Esophagus squamous epithelium (tissue), 5 donors: ENCODE measurements at regions not wholly inside any gene's neighbourhood (a gene's known extent, or its start where the extent isn't known, plus 50 kb on each side); places are given as distances from the start of the nearest gene placed in this dataset.
A peak's percentile ranks its signal among the peaks of the same experiment; 100 is the strongest.

Experiments
- DNase-seq: peaks from one replicate; lab custom pipeline; 2025; lab: John Stamatoyannopoulos, UW
- H3K27ac ChIP-seq, 4 donors: fragments of 200-600 bp; sonication (generic); one replicate each; pipeline ENCODE4 v1.5.1; 2016 to 2019; ENCODE audit warnings: mild to moderate bottlenecking in 1 of 4
- H3K27me3 ChIP-seq, 4 donors: fragments of 200-600 bp; sonication (generic); 1 replicate in 3 of 4; 2 replicates in 1 of 4; pipeline versions ENCODE4 v1.5.1 to v1.6.0; 2017 to 2021; ENCODE audit warnings: antibody characterized with exemption in 1 of 4
- H3K36me3 ChIP-seq, 3 donors: fragments of 200-600 bp; sonication (generic); one replicate each; pipeline ENCODE4 v1.5.1; 2016 to 2019
- H3K4me1 ChIP-seq, 3 donors: fragments of 200-600 bp; sonication (generic); one replicate each; pipeline ENCODE4 v1.5.1; 2017 to 2019
- H3K4me3 ChIP-seq, 4 donors: fragments of 200-600 bp; sonication (generic); 1 replicate in 3 of 4; 2 replicates in 1 of 4; pipeline ENCODE4 v1.5.1; 2016 to 2019; ENCODE audit warnings: mild to moderate bottlenecking in 2 of 4, moderate library complexity in 1 of 4
- H3K9me3 ChIP-seq, 3 donors: fragments of 200-600 bp; sonication (generic); one replicate each; pipeline ENCODE4 v1.5.1; 2016 to 2019
- CTCF ChIP-seq, 6 experiments: fragments of 450-650 bp in 4 of 6; fragments of 200-600 bp in 2 of 6; sonication (generic) in 2 of 6; IDR thresholded peaks; one replicate each; pipeline ENCODE4 v1.5.1; 2016 to 2019; ENCODE audit warnings: antibody characterized with exemption in 6 of 6, mild to moderate bottlenecking in 4 of 6, moderate library complexity in 4 of 6
- POLR2A ChIP-seq, 4 donors: fragments of 450-650 bp; IDR thresholded peaks; one replicate each; pipeline ENCODE4 v1.6.1; 2017; ENCODE audit warnings: antibody characterized with exemption in 4 of 4, mild to moderate bottlenecking in 4 of 4, moderate library complexity in 3 of 4
- WGBS, 2 donors: methylation state at CpG; one replicate each; pipeline ENCODE4 v1.1.5; 2018; 5-methylcytosine and 5-hydroxymethylcytosine counted together
- intact Hi-C: fragments of 100-400 bp; cut with DNase I; formaldehyde crosslinking; loops from one replicate; pipeline ENCODE4 v1.15.0; 2022
- donor health status: DM: yes; HTN: yes; CAD: no.

- no peaks in the 10 kb centered on the region for H3K36me3 ChIP-seq
- H3K4me3 ChIP-seq, result no peak overlapping the region
- H3K27ac ChIP-seq, result peak overlapping the region in 1 of 4 donors; percentile 11
- TF ChIP-seq CTCF (IDR thresholded peaks at IDR 0.05) (no peak), POLR2A (IDR thresholded peaks at IDR 0.05) (no peak)
- peaks cover 0 to 17% (median 3%) of the 10 kb centered on the region in 3 donors for H3K4me1 ChIP-seq
- H3K27me3 ChIP-seq, result no peaks in the 10 kb centered on the region
- intact Hi-C loops, result no loop called here
- WGBS, 2 donors, result 82% methylated on average over 4 of the region's 4 CpGs
- no peak for DNase-seq
- H3K9me3 ChIP-seq, result no peaks in the 10 kb centered on the region
Measured at GRCh38 chr3:59160133-59160746, 110.4 kb upstream of the CFAP20DC start.

- H3K4me1 ChIP-seq, result no peaks in the 10 kb centered on the region
- no peak for DNase-seq
- H3K27ac ChIP-seq, result no peak overlapping the region
- no peaks in the 10 kb centered on the region for H3K27me3 ChIP-seq
- intact Hi-C loops, result no loop called here
- H3K36me3 ChIP-seq, result no peaks in the 10 kb centered on the region
- WGBS, 2 donors, result 56 to 59% methylated on average over 1 of the region's 1 CpG
- TF ChIP-seq POLR2A (IDR thresholded peaks at IDR 0.05), result no peak
- no peak for TF ChIP-seq CTCF (IDR thresholded peaks at IDR 0.05)
- peaks cover 0 to 7% (median 0%) of the 10 kb centered on the region in 3 donors for H3K9me3 ChIP-seq
- H3K4me3 ChIP-seq, result no peak overlapping the region
Measured at GRCh38 chr3:59153648-59154047, 103.8 kb upstream of the CFAP20DC start.

GRCh38 chr3:59152943-59153342 is 103.1 kb upstream of the CFAP20DC start:
- H3K4me3 ChIP-seq, result no peak overlapping the region
- TF ChIP-seq POLR2A (IDR thresholded peaks at IDR 0.05), result no peak
- no peak for TF ChIP-seq CTCF (IDR thresholded peaks at IDR 0.05)
- WGBS, 2 donors, result 71 to 79% methylated on average over 2 of the region's 2 CpGs
- intact Hi-C loops, result no loop called here
- no peaks in the 10 kb centered on the region for H3K36me3 ChIP-seq
- DNase-seq, result no peak
- H3K9me3 ChIP-seq, result peaks cover 0 to 13% (median 0%) of the 10 kb centered on the region in 3 donors
- no peak overlapping the region for H3K27ac ChIP-seq
- H3K27me3 ChIP-seq, result no peaks in the 10 kb centered on the region
- no peaks in the 10 kb centered on the region for H3K4me1 ChIP-seq

- Histone ChIP-seq H3K27me3 (no peaks in the 10 kb centered on the region), H3K4me3 (no peak overlapping the region), H3K9me3 (peaks cover 0 to 18% (median 0%) of the 10 kb centered on the region in 3 donors), H3K4me1 (no peaks in the 10 kb centered on the region), H3K27ac (no peak overlapping the region), H3K36me3 (no peaks in the 10 kb centered on the region)
- TF ChIP-seq CTCF (IDR thresholded peaks at IDR 0.05) (no peak), POLR2A (IDR thresholded peaks at IDR 0.05) (no peak)
- WGBS, 2 donors, result 59% methylated on average over 3 of the region's 3 CpGs
- intact Hi-C loops, result no loop called here
- DNase-seq, result no peak
Measured at GRCh38 chr3:59150039-59150438, 100.2 kb upstream of the CFAP20DC start.

GRCh38 chr3:59149166-59149565 is 99.3 kb upstream of the CFAP20DC start:
- no peak for DNase-seq
- peaks cover 0 to 18% (median 0%) of the 10 kb centered on the region in 3 donors for H3K9me3 ChIP-seq
- WGBS, 2 donors, result 68 to 85% methylated on average over 2 of the region's 2 CpGs
- TF ChIP-seq POLR2A (IDR thresholded peaks at IDR 0.05) (no peak), CTCF (IDR thresholded peaks at IDR 0.05) (no peak)
- H3K27ac ChIP-seq, result no peak overlapping the region
- H3K27me3 ChIP-seq, result no peaks in the 10 kb centered on the region
- no peaks in the 10 kb centered on the region for H3K4me1 ChIP-seq
- intact Hi-C loops, result no loop called here
- no peak overlapping the region for H3K4me3 ChIP-seq
- H3K36me3 ChIP-seq, result no peaks in the 10 kb centered on the region
